NCI-H526 (cell line): ENCODE measurements at regions not wholly inside any gene's neighbourhood (a gene's known extent, or its start where the extent isn't known, plus 50 kb on each side); places are given as distances from the start of the nearest gene placed in this dataset.
A peak's percentile ranks its signal among the peaks of the same experiment; 100 is the strongest.

Source experiments
- DNase-seq, 2 experiments: peaks; one replicate each; lab custom pipeline; 2025; lab: John Stamatoyannopoulos, UW

- no peak for DNase-seq
Observed at GRCh38 chr2:74036010-74036409, 51.3 kb downstream of the TET3 start.

GRCh38 chr2:74036450-74037195 is 51.9 kb downstream of the TET3 start:
- DNase-seq = no peak

DNA sequence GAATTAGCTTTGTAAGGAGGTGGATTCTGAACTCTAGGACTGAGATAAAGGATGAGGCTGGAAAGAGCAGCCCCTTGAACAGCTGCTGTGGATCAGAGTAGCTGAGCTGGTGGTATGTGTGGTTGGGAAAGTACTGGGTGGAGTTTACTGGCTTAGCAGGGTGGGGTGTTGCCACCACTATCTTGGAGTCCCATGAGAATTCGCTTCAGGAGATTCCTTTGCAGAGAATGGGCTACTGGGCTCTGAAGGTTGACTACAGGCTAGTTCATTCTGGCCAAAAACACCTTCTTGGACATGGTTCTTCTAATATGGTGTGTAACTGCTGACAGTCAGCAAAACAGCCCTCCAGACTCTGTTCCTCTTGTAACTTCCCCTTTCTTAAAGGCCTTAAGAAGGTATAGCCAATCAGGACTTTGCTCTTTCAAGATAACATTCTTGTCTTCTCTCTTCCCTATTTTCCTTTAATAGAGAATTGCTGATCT is 52.7 kb downstream of the TET3 start:
- no peak for DNase-seq

DNA sequence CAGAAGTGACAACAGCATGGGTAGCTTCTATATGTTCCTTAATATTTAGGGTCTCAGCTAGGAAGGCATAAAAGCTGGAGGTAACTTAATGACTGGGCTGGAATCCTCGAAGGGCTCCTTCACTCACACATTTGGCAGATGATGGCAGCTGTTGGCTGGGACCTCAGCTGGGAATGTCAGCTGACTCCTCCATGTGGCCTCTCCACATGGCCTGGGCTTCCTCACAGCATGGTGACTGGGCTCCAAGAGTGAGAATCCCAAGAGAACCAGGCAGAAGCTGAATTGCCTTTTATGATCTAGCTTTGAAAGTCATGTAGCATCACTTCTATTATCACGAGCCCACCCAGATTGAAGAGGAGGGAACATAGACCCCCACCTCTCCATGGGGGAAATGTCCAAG is 54.9 kb downstream of the TET3 start:
- no peak for DNase-seq

DNA sequence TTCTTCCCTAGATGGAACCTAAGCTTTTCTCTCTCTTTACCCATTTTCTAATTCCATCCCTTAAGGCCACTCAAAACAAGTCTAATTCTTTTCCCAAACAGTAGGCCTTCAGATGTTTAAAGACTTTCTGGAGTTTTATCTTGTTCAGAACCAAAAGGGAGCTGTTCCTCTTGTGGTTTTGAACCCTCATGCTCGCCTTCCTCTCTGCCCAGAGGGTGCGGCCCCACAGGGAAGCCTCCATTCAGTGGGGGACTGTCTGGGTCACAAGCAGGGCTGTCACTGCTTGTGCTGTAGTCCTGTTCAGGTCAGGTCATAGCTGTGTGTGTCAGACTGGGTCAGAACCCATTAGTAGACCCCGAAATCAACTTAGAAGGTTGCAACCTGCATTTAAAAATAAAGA is 56.5 kb downstream of the TET3 start:
- DNase-seq = no peak

DNA sequence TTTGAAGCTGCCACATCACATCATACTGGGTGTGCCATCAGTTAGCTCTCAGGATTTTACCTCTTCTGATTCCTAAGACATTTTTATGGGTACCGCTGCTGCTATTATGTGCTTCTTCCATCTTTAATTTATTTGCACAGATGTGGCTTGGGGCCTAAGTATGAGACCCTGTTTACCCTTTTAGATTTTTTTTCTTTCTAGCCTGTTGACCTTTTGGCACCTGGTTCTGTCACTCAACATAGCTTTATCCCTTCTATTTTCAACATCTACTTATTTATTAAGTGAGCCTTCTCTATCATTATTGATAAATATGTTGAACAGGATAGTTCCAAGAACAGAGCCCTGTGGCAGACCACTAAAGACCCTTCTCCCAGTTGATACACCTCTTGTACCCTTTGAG is 57.0 kb downstream of the TET3 start:
- DNase-seq = no peak

DNA sequence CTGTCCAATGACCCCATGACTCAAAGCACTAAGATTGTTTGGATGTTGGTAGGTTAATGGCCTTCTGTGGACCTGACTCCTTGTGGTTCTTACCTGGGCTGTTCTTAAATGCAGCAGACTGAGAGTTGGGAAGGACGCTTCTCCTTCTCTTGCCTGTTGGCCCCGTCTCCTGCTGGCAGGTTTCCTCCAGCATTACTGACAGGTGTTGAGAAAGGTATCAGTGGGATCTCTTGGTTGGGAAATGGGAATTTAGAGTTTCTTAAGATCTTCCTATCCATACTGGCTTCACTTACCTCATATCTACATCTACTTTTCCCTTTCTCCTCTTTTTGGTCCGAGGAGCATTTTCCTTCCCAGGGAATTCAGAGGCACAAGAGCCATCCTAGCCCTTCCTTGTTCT is 57.9 kb downstream of the TET3 start:
- no peak for DNase-seq

DNA sequence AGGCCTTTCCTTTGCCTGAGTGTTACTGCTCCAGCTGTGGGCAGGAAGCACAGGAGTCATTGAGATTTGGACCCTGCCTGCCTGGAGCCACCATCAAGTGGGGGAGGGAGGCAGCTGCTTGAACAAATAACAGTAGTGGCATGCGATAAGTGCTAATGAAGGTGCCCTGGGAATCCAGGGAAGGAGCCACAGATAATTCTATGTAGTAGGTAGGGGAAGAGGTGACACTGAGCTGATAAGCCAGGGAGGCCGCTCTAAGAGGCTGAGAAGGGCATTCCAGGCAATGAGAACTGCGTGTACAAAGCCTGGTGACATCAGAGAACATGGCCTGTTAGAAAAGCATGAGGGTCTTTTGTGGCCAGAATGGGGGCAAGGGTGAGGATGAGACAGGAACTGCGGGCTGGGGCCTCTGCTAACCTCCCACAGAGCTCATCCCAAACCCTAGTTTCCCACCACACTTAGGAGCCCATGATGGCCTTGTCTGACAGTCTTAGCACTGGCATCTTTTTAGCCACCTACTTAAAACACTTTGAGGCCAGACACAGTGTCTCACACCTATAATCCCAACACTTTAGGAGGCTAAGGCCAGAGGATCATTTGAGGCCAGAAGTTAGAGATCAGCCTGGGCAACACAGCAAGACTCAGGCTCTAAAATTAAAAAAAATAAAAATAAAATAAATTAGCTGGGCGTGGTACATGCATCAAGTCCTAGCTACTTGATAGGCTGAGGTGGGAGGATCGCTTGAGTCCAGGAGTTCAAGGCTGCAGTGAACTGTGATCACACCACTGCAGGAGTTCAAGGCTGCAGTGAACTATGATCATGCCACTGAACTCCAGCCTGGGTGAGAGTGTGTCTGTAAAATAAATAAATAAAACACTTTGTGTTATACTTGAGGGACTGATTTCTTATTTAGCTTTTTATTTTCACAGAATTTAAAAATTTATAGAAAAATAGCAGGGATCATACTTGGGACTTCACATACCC is 58.9 kb downstream of the TET3 start:
- no peak for DNase-seq

- DNase-seq = no peak
Observed at GRCh38 chr2:74044999-74045398, 60.3 kb downstream of the TET3 start.

- no peak for DNase-seq
Observed at GRCh38 chr2:74045454-74045853, 60.7 kb downstream of the TET3 start.

GRCh38 chr2:74046441-74046840 is 61.7 kb downstream of the TET3 start:
- no peak for DNase-seq

DNA sequence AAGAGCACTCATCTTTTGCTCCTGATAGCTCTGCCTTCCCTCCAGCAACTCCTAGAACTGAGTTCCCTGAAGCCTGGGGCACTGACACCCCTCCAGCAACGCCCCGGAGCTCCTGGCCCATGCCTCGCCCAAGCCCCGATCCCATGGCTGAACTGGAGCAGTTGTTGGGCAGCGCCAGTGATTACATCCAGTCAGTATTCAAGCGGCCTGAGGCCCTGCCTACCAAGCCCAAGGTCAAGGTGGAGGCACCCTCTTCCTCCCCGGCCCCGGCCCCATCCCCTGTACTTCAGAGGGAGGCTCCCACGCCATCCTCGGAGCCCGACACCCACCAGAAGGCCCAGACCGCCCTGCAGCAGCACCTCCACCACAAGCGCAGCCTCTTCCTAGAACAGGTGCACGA is 62.4 kb downstream of the TET3 start:
- no peak for DNase-seq

- no peak for DNase-seq
Observed at GRCh38 chr2:74048147-74048546, 63.4 kb downstream of the TET3 start.

GRCh38 chr2:74048843-74049519 is 64.3 kb downstream of the TET3 start:
- no peak for DNase-seq

DNA sequence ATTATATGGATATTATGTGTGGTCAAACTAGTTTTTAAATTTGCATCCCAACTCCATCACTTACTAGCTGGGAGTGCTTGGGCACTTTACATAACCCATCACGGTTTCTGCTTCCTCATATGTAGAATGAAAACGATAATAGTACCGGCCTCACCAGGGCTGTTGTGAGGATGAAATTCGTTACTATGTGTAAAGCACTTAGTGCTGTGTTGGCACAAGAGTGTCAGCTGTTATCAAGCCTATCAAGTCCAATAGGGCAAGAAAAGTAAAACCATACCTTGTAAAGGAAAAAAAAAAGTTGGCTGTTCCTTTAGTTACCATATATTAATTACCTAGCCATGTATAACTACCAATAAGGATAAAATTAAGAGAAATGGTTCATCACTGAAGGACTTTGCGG is 65.4 kb downstream of the TET3 start:
- peak; percentile 70 to 78 for DNase-seq

GRCh38 chr2:74051504-74051903 is 66.8 kb downstream of the TET3 start:
- no peak for DNase-seq

- DNase-seq = no peak
Observed at GRCh38 chr2:74052732-74053710, 68.3 kb downstream of the TET3 start.

DNA sequence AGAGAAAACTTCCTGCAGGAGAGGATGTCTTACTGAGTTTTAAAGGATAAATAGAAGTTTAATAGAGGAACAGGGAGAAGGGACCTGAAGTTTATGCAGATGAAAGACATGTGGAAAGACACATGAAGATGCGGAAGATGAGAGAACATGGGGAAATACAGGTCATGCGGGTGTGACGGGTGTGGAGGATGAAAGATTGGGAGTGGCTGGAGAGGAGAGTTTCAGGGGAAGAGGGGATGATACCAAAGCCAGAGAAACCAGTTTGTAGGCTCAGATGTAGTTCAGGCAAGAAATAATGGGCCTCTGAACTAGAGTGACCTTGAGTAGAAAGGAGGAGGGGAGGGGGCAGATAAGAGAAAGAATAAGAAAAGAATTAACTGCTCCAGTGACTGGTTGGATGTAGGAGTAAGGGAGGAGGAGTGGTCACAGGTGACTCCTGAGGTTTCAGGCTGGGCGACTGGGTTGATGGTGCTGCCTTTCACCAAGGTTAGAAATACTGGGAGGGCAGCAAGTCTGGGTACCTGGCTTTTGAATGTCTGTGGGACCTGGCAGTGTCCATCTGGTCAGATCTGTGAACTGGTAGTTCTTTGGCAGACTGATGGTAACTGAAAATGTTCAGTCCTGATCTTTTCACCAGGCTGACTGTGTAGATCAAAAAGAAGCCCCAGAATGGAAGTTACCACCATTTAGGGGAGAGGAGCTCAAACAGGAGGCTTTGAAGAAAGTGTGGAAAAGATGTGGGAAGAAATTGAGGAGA is 69.4 kb downstream of the TET3 start:
- no peak for DNase-seq

DNA sequence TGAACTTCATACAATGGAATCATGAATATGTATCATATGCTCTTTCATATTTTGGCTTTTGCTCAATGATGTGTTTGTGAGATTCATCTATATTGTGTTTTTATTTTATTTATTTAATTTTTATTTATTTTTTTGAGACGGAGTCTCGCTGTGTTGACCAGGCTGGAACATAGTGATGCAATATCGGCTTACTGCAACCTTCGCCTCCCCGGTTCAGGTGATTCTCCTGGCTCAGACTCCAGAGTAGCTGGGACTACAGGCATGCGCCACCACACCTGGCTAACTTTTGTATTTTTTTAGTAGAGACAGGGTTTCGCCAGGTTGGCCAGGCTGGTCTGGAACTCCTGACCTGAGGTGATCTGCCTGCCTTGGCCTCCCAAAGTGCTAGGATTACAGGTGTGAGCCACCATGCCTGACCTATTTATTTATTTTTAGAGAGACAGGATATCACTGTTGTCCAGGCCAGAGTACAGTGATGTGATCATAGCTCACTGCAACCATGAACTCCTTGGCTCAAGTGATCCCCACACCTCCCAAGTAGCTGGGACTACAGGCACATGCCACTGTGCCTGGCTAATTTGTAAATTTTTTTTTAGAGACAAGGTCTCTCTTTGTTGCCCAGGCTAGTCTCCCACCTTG is 74.5 kb downstream of the TET3 start:
- DNase-seq = no peak

DNA sequence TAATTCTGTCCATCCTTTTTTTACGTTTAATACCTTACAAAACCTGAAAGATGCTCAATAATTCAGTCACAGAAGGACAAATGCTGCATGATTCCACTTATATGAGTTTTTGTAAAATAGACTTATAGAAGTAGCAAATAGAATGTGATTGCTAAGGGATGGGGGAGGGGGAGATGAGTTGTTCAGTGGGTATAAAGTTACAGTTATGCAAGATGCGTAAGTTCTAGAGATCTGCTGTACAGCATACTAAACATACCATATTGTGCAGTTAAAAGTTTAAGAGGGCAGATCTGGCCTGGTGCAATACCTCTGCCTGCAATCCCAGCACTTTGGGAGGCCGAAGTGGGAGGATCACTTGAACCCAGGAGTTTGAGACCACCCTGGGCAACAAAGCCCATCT is 78.8 kb downstream of the TET3 start:
- DNase-seq = no peak
